ENCODE measurements at regions not wholly inside any gene's neighbourhood (a gene's known extent, or its start where the extent isn't known, plus 50 kb on each side); places are given as distances from the start of the nearest gene placed in this dataset.

GRCh38 chr1:36687312-36687711 lies 204.6 kb upstream of the CSF3R start:
- no peak overlapping the region for H3K27ac ChIP-seq (ENCODE audit: low read depth in 1 of 2, low read length in 2 of 2)
- Mint-ChIP-seq H3K4me1 (ENCODE audit: low read depth) (no peaks in the 10 kb centered on the region), H3K9me3 (no peaks in the 10 kb centered on the region), H3K36me3 (ENCODE audit: low read depth) (no peaks in the 10 kb centered on the region), H3K4me3 (no peak overlapping the region), H3K27ac (no peak overlapping the region), H3K27me3 (peaks cover 36% of the 10 kb centered on the region)
- no peaks in the 10 kb centered on the region for H3K36me3 ChIP-seq (ENCODE audit: insufficient read depth, low read length)
- ATAC-seq (ENCODE audit: poor library complexity) (no peak), DNase-seq (no peak)
- no peak for TF ChIP-seq CTCF (IDR thresholded peaks at IDR 0.05)
- peaks cover 13 to 21% of the 10 kb centered on the region in 2 experiments for H3K27me3 ChIP-seq (ENCODE audit: control insufficient read depth in 1 of 2, insufficient read depth in 2 of 2, low read length in 2 of 2)
- intact Hi-C loops (cut with DNase I, micrococcal nuclease), result no loop called here
- no peaks in the 10 kb centered on the region for H3K4me1 ChIP-seq (ENCODE audit: insufficient read depth, low read length)
- no peaks in the 10 kb centered on the region for H3K9me3 ChIP-seq (ENCODE audit: control insufficient read depth in 1 of 2, insufficient read depth in 1 of 2, low read length in 2 of 2)
- CTCF ChIA-PET, result no interaction called here
- POLR2A ChIA-PET, result no interaction called here
- no peak overlapping the region for H3K4me3 ChIP-seq (ENCODE audit: low read length)

- Mint-ChIP-seq H3K9me3 (no peaks in the 10 kb centered on the region), H3K27me3 (peaks cover 32% of the 10 kb centered on the region), H3K4me3 (no peak overlapping the region), H3K27ac (no peak overlapping the region), H3K4me1 (ENCODE audit: low read depth) (no peaks in the 10 kb centered on the region), H3K36me3 (ENCODE audit: low read depth) (no peaks in the 10 kb centered on the region)
- intact Hi-C loops (cut with DNase I, micrococcal nuclease), result no loop called here
- ATAC-seq (ENCODE audit: poor library complexity) (no peak), DNase-seq (no peak)
- H3K27ac ChIP-seq (ENCODE audit: low read depth in 1 of 2, low read length in 2 of 2), result no peak overlapping the region
- ChIA-PET POLR2A (no interaction called here), CTCF (no interaction called here)
- H3K27me3 ChIP-seq (ENCODE audit: control insufficient read depth in 1 of 2, insufficient read depth in 2 of 2, low read length in 2 of 2), result peaks cover 19 to 37% of the 10 kb centered on the region in 2 experiments
- TF ChIP-seq CTCF (IDR thresholded peaks at IDR 0.05), result no peak
- H3K9me3 ChIP-seq (ENCODE audit: control insufficient read depth in 1 of 2, insufficient read depth in 1 of 2, low read length in 2 of 2), result no peaks in the 10 kb centered on the region
- no peaks in the 10 kb centered on the region for H3K36me3 ChIP-seq (ENCODE audit: insufficient read depth, low read length)
- no peak overlapping the region for H3K4me3 ChIP-seq (ENCODE audit: low read length)
- H3K4me1 ChIP-seq (ENCODE audit: insufficient read depth, low read length), result no peaks in the 10 kb centered on the region
Measured at GRCh38 chr1:36675931-36676562, 193.3 kb upstream of the CSF3R start.

- no peak overlapping the region for H3K4me3 Mint-ChIP-seq
- intact Hi-C loops (cut with DNase I, micrococcal nuclease), result no loop called here
- no peak for DNase-seq
- Histone ChIP-seq H3K27ac (ENCODE audit: low read depth in 1 of 2, low read length in 2 of 2) (no peak overlapping the region), H3K36me3 (ENCODE audit: insufficient read depth, low read length) (no peaks in the 10 kb centered on the region), H3K27me3 (ENCODE audit: control insufficient read depth in 1 of 2, insufficient read depth in 2 of 2, low read length in 2 of 2) (peaks cover 21 to 41% of the 10 kb centered on the region in 2 experiments), H3K4me1 (ENCODE audit: insufficient read depth, low read length) (no peaks in the 10 kb centered on the region), H3K4me3 (ENCODE audit: low read length) (no peak overlapping the region), H3K9me3 (ENCODE audit: control insufficient read depth in 1 of 2, insufficient read depth in 1 of 2, low read length in 2 of 2) (no peaks in the 10 kb centered on the region)
- no peaks in the 10 kb centered on the region for H3K9me3 Mint-ChIP-seq
- H3K27ac Mint-ChIP-seq, result no peak overlapping the region
- no peak for TF ChIP-seq CTCF (IDR thresholded peaks at IDR 0.05)
- ATAC-seq (ENCODE audit: poor library complexity), result no peak
- ChIA-PET CTCF (no interaction called here), POLR2A (no interaction called here)
- H3K36me3 Mint-ChIP-seq (ENCODE audit: low read depth), result no peaks in the 10 kb centered on the region
- peaks cover 25% of the 10 kb centered on the region for H3K27me3 Mint-ChIP-seq
- no peaks in the 10 kb centered on the region for H3K4me1 Mint-ChIP-seq (ENCODE audit: low read depth)
Measured at GRCh38 chr1:36675106-36675505, 192.4 kb upstream of the CSF3R start.

Measured in CD4-positive, alpha-beta T cell (primary cell).